NCI-H1092 treated with DMSO at 0.1 percent for 48 hours (cell line): ENCODE measurements at regions not wholly inside any gene's neighbourhood (a gene's known extent, or its start where the extent isn't known, plus 50 kb on each side); places are given as distances from the start of the nearest gene placed in this dataset.

ENCODE experiments used
- DNase-seq: peaks from one replicate; lab custom pipeline; 2025; lab: John Stamatoyannopoulos, UW

GRCh38 chr5:44868541-44868940 is 59.8 kb downstream of the MRPS30 start:
- DNase-seq: no peak

GRCh38 chr5:44869928-44870327 is 61.2 kb downstream of the MRPS30 start:
- DNase-seq: no peak

GRCh38 chr5:44870430-44870829 is 61.7 kb downstream of the MRPS30 start:
- DNase-seq: no peak

GRCh38 chr5:44871401-44871800 is 62.7 kb downstream of the MRPS30 start:
- no peak for DNase-seq

GRCh38 chr5:44875661-44876605 is 67.2 kb downstream of the MRPS30 start:
- DNase-seq: no peak

GRCh38 chr5:44881266-44881665 is 72.5 kb downstream of the MRPS30 start:
- no peak for DNase-seq

- DNase-seq: no peak
Observed at GRCh38 chr5:44884036-44884435, 75.3 kb downstream of the MRPS30 start.

- no peak for DNase-seq
Observed at GRCh38 chr5:44885903-44886302, 77.2 kb downstream of the MRPS30 start.

- DNase-seq: no peak
Observed at GRCh38 chr5:44887722-44888121, 79.0 kb downstream of the MRPS30 start.

- no peak for DNase-seq
Observed at GRCh38 chr5:44888435-44888834, 79.7 kb downstream of the MRPS30 start.

- no peak for DNase-seq
Observed at GRCh38 chr5:44891116-44891515, 82.4 kb downstream of the MRPS30 start.

GRCh38 chr5:44900273-44900954 is 91.7 kb downstream of the MRPS30 start:
- DNase-seq: no peak

GRCh38 chr5:44907396-44907795 is 98.6 kb downstream of the MRPS30 start:
- no peak for DNase-seq

- no peak for DNase-seq
Observed at GRCh38 chr5:44909004-44909403, 100.3 kb downstream of the MRPS30 start.

GRCh38 chr5:44911501-44911900 is 102.8 kb downstream of the MRPS30 start:
- DNase-seq: no peak

GRCh38 chr5:44914221-44914620 is 105.5 kb downstream of the MRPS30 start:
- DNase-seq: no peak

GRCh38 chr5:44919560-44919959 is 110.8 kb downstream of the MRPS30 start:
- DNase-seq: no peak

- DNase-seq: no peak
Observed at GRCh38 chr5:44927115-44927733, 118.5 kb downstream of the MRPS30 start.

- DNase-seq: no peak
Observed at GRCh38 chr5:44932922-44933585, 124.3 kb downstream of the MRPS30 start.

- no peak for DNase-seq
Observed at GRCh38 chr5:44933686-44934085, 124.9 kb downstream of the MRPS30 start.

GRCh38 chr5:44935262-44935661 is 126.5 kb downstream of the MRPS30 start:
- DNase-seq: no peak

- no peak for DNase-seq
Observed at GRCh38 chr5:44935871-44936270, 127.1 kb downstream of the MRPS30 start.
